ENCODE measurements at regions not wholly inside any gene's neighbourhood (a gene's known extent, or its start where the extent isn't known, plus 50 kb on each side); places are given as distances from the start of the nearest gene placed in this dataset.

GRCh38 chr6:71360556-71361335 lies 72.1 kb downstream of the OGFRL1 start:
- DNase-seq (ENCODE audit: low read depth, low spot score) = peak; percentile 51

DNA sequence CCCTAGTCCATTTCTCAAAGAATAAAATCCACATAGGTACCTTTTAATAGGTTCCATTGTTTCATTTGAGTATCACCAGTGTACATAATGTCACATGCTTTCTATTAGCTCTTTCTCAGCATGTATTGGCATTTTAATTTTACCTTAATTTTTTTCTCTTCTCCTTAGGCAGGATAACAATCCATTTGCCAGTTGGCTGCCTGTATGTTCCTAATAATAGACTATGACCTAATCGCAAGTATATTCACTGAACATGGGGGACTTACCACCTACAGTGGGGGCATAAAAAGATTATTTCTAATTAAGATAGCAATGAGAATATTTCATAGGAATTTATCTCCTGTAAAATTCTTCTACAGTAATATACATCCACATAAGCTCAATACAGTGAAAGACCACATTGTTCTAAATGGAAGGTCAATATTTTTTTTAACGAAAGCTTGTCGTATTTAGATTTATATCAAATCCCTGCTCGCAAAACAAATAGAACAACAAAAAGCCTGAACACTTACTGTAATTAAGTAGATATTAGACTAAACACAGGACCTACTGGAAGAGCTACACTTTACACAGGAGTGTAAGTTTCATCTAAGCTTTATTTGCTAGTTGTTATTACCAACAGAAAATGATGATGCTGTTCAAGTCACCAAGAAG lies 76.4 kb downstream of the OGFRL1 start:
- no peak for DNase-seq (ENCODE audit: low read depth, low spot score)

GRCh38 chr6:71367756-71368155 lies 79.1 kb downstream of the OGFRL1 start:
- DNase-seq (ENCODE audit: low read depth, low spot score) = no peak

DNA sequence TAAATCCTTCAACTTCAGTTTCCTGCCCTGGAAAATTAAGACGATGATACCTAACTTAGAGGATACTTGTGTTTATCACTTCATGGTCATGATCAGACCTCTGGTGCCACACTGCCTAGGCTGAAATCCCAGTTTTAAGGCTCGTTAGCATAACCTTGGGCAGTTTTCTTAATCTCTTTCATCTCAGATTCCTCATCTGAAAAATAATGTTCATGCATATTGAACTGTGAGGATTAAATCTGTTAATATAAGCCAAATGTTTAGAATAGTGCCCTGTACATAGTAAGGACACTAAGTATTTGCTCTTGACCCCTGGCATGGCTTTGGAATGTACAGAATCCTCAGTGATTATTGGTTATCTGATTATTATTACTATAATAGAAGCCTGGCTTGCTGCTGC lies 79.7 kb downstream of the OGFRL1 start:
- no peak for DNase-seq (ENCODE audit: low read depth, low spot score)

DNA sequence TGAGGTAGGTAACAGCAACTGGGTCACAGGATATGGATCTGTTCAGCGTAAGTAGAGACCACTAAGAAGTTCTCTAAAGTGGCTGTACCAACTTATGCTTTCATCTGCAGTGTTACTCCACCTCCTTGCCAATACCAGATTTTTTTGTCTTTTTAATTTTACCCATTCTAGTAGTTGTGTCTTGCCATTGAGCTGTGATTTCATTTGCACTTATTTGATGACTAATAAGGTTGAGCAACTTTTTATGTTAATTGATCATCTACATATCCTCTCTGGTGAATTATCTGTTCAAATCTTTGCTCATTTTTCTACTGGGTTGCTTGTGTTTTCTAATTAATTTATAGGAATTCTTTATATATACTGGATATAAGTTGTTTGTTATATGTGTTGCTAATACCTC lies 82.9 kb downstream of the OGFRL1 start:
- DNase-seq (ENCODE audit: low read depth, low spot score) = no peak

- no peak for DNase-seq (ENCODE audit: low read depth, low spot score)
Measured at GRCh38 chr6:71373943-71374342, 85.3 kb downstream of the OGFRL1 start.

GRCh38 chr6:71375676-71376075 lies 87.1 kb downstream of the OGFRL1 start:
- DNase-seq (ENCODE audit: low read depth, low spot score) = no peak

DNA sequence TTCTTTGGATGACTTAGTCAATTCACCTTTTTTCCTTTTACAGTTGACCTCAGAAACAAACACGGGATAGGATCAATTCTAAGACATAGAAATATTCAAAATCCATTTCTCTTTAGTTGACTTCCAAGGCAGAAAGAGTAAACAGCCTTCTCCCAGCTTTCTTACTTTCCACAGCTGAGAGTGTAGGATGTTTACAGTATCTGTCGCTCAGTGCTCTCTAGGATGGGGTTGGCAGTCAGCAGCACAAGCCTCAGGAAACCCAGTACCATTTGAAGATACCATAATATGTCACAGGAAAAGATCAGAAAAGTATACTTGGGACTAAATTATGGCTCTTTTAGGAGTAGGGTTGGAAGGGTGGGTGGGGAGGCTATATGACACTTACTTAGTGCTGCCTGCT lies 88.2 kb downstream of the OGFRL1 start:
- no peak for DNase-seq (ENCODE audit: low read depth, low spot score)

GRCh38 chr6:71383476-71383875 lies 94.9 kb downstream of the OGFRL1 start:
- no peak for DNase-seq (ENCODE audit: low read depth, low spot score)

- peak; percentile 10 for DNase-seq (ENCODE audit: low read depth, low spot score)
Measured at GRCh38 chr6:71383901-71384489, 95.4 kb downstream of the OGFRL1 start.

DNA sequence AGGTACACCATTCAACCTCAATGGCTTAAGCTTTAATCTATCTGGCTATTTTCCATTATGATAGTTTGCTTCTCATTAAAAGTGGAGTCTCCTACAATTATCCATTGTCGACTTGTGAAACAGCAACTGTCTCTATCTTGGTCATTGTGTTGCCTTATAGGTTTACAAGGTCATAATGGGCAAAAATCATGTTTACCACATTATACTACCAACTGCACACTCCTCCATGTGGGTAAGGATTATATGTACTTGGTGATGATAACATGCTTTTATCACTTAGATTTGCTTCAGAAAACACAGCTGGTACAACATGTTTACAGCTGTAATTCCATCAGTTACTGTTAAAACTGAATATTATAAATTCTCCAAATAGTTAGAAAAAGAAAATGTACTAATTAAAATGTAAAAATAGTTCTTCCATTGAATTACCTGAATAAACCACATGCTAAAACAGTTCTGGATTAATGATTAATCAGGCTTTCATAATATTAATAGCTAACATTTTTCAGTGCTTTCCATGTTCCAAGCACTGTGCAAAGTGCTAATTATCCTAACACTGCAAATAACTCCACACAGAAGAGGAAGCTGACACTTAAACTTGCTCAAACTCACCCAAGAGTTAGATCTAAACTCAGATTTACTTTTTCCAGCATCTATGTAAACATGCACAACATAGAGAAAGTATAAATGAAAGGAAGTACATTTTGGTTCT lies 96.7 kb downstream of the OGFRL1 start:
- no peak for DNase-seq (ENCODE audit: low read depth, low spot score)

GRCh38 chr6:71386215-71386614 lies 97.6 kb downstream of the OGFRL1 start:
- no peak for DNase-seq (ENCODE audit: low read depth, low spot score)

DNA sequence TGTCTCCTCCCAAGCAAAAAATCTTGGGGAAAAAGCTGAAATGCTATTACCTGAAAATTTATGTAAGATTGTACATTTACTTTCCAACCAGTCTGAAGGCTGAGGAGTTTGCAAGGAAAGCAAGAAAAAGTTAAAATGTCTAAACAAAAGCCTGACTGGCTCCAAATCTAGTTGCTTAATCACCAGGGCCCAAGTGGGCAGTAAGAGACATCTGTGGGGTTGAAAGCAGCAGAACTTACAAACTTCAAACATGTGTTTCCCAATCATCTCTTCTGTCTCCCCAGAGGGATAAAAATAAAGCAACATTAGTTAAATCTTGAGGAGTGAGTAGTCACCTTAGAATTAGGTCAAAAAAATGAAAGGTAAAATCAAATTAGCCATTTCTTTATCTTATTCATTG lies 98.6 kb downstream of the OGFRL1 start:
- no peak for DNase-seq (ENCODE audit: low read depth, low spot score)

DNA sequence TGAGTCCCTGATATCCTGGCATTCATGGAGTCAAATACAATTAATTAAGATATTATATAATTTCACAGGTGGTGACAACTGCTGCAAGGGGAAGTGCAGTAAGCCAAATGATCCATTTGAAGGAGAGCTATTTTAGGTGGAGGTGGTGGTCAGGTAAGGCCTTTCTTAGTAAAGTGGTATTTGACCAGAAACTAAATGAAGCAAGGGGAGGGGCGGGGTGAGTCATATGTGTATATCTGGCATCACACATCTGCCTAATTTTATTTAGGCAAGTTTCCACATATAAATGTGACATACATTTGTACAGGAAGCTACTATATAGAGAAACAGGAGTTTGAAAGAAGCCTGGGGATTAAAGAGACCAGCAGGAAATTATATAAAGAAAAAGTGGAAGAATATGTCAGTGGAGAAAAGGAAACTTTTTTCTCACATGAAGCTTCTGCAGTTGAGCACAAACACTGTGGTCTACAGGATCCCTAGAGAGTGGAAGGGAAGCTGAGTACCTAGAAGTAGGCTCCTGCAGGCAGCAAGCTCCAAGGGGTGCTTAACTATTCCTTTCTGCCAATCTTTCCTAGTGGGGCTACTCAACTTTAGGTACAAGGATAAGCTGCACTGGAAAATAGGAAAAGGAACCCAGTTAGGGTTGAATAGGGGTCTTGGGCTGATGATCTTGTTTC lies 99.6 kb downstream of the OGFRL1 start:
- DNase-seq (ENCODE audit: low read depth, low spot score) = no peak

DNA sequence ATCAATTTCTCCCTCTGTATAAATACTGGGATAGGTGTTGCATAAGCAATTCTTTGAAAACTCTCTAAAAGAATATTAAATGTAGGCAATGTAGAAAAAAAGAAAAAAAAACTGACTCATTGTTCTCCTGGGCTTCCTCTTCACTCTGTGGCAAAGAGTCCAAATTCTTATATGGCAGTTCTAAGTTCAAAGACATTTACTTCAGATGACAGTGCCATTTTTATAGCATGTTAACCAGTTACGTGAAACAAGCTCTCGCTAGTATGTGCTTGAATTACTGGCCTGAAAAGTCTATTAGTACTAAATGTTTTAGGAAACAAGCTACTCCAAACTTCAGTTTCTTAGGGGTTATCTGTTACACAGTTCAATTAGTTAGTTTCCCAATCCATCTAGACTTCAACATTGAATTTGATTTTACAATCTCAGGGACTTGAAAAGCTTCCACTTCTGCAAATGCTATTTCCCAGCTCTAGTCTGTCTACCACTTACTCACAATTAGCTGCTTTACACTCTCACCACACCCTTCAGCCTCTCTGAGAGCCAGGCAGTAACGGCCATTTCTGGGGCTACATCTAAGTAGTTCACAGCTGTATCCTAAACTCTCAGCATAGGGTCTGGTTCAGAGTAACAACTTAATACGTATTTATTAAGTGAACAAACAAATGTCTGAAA lies 100.4 kb downstream of the OGFRL1 start:
- DNase-seq (ENCODE audit: low read depth, low spot score) = no peak

GRCh38 chr6:71391126-71391525 lies 102.5 kb downstream of the OGFRL1 start:
- DNase-seq (ENCODE audit: low read depth, low spot score) = no peak

- no peak for DNase-seq (ENCODE audit: low read depth, low spot score)
Measured at GRCh38 chr6:71392276-71392675, 103.7 kb downstream of the OGFRL1 start.

GRCh38 chr6:71393471-71393870 lies 104.9 kb downstream of the OGFRL1 start:
- DNase-seq (ENCODE audit: low read depth, low spot score) = no peak

- DNase-seq (ENCODE audit: low read depth, low spot score) = no peak
Measured at GRCh38 chr6:71393981-71394432, 105.4 kb downstream of the OGFRL1 start.

DNA sequence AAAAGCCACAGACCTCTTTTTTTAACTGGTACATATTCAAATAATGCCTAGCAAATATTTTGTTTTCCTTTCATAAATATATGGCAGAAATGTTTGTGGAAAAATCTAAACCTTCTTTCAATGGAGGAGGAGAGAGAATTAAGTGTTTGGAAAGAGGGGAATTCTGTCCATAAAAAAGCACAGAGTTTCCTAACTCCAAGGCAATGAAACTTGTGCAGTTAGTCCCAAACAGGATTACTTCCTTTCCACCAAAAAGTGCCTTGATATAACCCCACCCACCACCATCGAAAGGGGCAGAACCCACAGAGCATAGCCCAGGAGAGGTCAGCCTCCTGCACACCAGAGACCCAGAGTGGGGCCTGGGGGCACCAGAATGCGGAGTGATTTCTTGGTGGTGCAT lies 106.3 kb downstream of the OGFRL1 start:
- DNase-seq (ENCODE audit: low read depth, low spot score) = peak; percentile 11
